H54 (cell line): ENCODE measurements at regions not wholly inside any gene's neighbourhood (a gene's known extent, or its start where the extent isn't known, plus 50 kb on each side); places are given as distances from the start of the nearest gene placed in this dataset.

Source experiments
- DNase-seq: peaks from one replicate; pipeline ENCODE4 v3.0.0; 2011; ENCODE audit warnings: low spot score, mixed read lengths; ENCODE audit not compliant: insufficient read length
- FAIRE-seq: peaks from 3 replicates; lab custom pipeline; 2011; peaks lifted over from hg19 to GRCh38; lab: Jason Lieb, UNC
- POLR2A ChIP-seq: IDR thresholded peaks from 2 replicates; pipeline ENCODE4 v1.6.1; 2011; ENCODE audit warnings: low read depth, mild to moderate bottlenecking, low read length

- DNase-seq (no peak), FAIRE-seq (no peak)
- no peak for TF ChIP-seq POLR2A
These were observed 846.4 kb upstream of the CDH8 start for GRCh38 chr16:62882552-62883221.

DNA sequence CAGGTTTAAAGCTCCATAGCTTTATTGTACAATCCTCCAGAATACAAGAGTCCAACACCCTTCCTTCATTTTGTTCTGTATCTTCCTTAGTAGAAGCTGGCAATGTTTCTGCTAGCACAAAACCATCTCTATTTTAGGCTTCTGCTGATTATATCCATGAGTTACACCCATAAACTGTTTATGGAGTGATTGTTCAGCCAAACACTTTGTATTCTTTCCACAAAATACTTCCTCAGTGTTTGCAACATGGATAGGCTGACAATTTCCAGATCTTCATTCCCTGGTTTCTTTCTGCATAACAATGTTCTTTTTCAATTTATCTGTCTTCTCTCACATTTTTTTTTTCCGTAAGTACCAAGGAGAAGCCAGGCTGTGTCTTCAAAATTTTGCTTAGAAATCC lies 839.9 kb upstream of the CDH8 start:
- TF ChIP-seq POLR2A: no peak
- FAIRE-seq: no peak

DNA sequence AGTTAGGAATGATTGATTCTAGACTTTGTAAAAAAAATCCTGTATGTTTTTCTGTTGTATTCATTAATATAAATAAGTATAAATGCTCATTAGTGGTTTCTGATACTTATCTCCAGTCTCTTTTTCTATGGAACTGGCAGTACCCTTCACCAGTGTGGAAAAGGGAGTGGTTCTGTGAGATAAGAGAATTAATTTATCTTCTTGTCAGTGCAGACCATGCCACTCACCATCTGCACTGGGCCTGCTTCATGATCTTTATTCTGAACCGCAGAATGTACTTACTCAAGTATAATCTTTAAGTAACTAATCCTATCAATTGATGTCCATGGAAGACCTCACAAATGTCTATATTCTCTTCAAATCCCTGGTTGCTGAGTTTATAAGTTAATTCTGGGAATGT lies 836.1 kb upstream of the CDH8 start:
- no peak for DNase-seq
- no peak for FAIRE-seq
- TF ChIP-seq POLR2A: no peak

More for the DNA sequence above, 839.9 kb upstream of the CDH8 start:
- DNase-seq: no peak

- FAIRE-seq (no peak), DNase-seq (no peak)
- TF ChIP-seq POLR2A: no peak
These were observed 834.3 kb upstream of the CDH8 start for GRCh38 chr16:62870554-62870953.

GRCh38 chr16:62869837-62870236 lies 833.6 kb upstream of the CDH8 start:
- no peak for FAIRE-seq
- TF ChIP-seq POLR2A: no peak
- DNase-seq: no peak

DNA sequence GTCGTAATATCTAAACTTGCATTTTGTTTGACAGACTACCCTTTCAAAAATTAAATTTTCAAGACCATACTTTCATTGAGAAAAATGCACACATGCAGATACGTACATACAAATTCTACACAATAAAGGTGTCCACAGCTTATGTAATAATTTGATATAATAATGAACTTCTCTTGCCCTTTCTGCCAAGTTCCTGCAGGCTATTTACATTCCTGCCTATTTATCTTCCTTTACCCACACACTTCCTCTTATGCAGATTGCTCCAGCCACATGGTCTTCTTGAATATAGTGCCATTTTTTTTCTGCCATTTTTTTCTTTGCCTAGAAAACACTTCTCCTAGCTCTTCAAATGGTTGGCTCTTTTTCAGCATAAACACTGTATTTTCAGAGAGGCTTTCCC lies 826.9 kb upstream of the CDH8 start:
- no peak for DNase-seq
- no peak for FAIRE-seq
- no peak for TF ChIP-seq POLR2A

DNA sequence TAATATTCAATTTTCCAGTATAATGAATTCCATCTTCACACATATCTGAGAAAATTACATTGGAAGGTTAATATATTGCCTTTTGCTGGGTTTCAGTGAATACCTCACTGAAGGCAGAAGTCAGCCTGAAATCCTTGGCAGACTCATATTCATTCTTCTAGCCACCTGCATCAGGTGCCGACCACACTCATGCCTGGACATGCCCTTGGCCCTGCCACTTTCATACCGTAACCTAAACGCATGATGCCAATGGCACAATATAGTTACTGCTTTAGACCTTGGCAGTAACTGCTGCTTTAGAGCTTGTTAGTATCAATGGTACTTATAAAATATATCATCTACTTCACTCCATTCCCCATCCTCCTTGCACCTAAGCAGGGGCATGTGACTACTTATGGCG lies 817.6 kb upstream of the CDH8 start:
- no peak for TF ChIP-seq POLR2A
- FAIRE-seq (no peak), DNase-seq (no peak)

DNA sequence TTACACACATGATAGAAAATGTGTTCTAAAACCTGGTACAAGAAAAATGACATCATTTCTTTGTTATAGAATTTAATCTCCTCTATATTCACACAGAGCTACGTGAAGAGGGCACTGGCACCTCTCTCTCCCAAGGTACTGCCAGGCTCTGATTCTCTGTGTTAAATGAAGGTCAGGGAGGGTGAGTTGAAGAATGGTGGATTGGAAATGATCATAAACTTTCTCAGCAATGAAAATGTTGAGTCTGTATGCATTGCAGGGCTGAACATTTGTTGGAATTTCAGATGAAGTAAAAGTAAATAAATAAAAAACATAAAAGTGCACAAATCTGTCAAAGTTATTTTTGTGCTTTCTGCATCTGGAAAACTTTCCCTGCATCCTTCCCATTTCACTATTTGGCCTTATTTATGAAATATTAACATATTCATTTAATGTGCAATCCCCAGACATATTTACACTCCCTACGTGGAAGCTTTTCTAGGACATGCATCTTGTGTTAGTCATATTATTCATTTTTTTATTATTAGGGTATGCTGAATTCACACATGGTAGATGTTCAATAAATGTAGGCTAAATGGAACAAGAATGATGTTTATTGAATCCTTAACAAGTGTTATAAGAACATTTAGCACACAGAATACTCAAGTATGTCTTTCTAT lies 810.3 kb upstream of the CDH8 start:
- no peak for DNase-seq
- TF ChIP-seq POLR2A: no peak

GRCh38 chr16:62832214-62832613 lies 796.0 kb upstream of the CDH8 start:
- TF ChIP-seq POLR2A: no peak
- no peak for DNase-seq
- no peak for FAIRE-seq

More for the DNA sequence above, 810.3 kb upstream of the CDH8 start:
- no peak for FAIRE-seq

DNA sequence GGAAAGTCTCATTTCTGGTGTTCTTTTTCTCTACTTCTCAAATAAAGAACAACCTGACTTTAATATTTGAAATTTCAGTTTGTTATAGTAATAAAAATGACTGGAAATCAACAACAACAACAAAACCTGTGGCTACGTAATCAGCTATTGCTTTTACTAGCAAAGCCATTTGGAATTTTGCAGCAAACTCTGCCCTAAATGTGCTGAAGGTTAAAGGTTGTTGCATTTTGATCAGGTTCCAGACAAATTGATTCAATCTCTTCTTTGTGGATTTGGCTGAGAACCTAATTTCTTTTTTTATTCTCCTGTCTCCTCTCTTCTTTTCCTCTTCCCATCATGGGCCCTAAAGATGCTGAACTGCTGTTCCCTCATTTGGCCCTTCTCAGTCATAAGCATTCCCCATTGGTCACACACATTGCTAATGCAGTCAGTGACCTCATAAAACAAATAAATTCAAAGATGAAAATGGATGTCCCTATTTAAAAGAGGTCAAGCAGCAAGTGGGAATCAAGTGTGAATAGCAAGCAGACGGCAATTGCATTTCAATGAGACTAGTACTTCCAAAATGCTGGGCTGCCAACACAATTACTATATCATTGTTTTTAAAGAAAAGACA lies 795.1 kb upstream of the CDH8 start:
- FAIRE-seq (no peak), DNase-seq (no peak)
- no peak for TF ChIP-seq POLR2A

- FAIRE-seq (no peak), DNase-seq (no peak)
- TF ChIP-seq POLR2A: no peak
These were observed 793.4 kb upstream of the CDH8 start for GRCh38 chr16:62829607-62830006.

- no peak for DNase-seq
- no peak for FAIRE-seq
- TF ChIP-seq POLR2A: no peak
These were observed 792.8 kb upstream of the CDH8 start for GRCh38 chr16:62829084-62829483.

GRCh38 chr16:62821824-62822223 lies 785.6 kb upstream of the CDH8 start:
- no peak for TF ChIP-seq POLR2A
- FAIRE-seq (no peak), DNase-seq (no peak)

- no peak for DNase-seq
- FAIRE-seq: no peak
- TF ChIP-seq POLR2A: no peak
These were observed 780.8 kb upstream of the CDH8 start for GRCh38 chr16:62816971-62817519.
